ENCODE measurements at regions not wholly inside any gene's neighbourhood (a gene's known extent, or its start where the extent isn't known, plus 50 kb on each side); places are given as distances from the start of the nearest gene placed in this dataset.

GRCh38 chr9:120336753-120337090, 243.2 kb downstream of the CDK5RAP2 start (continued):
- TF ChIP-seq POLR2A (IDR thresholded peaks at IDR 0.05; ENCODE audit: borderline replicate concordance, extremely low read depth, insufficient read depth, insufficient read length) (no peak), SRF (IDR thresholded peaks at IDR 0.05; ENCODE audit: low read depth) (no peak)

- RAD21 ChIA-PET (ENCODE audit: low non-redundant PET in 1 of 2, low total read pairs in 2 of 2, uncharacterized antibody in 2 of 2, unreplicated experiment in 2 of 2), result no interaction called here
Observed at GRCh38 chr9:120336021-120336752, 243.8 kb downstream of the CDK5RAP2 start.

More at GRCh38 chr9:120336021-120336752, 243.8 kb downstream of the CDK5RAP2 start:
- TF ChIP-seq ZBTB33 (IDR thresholded peaks at IDR 0.05; ENCODE audit: extremely low read depth, insufficient replicate concordance, low read length), result no peak
- no peak for TF ChIP-seq SP1 (IDR thresholded peaks at IDR 0.05; ENCODE audit: low read depth)
- no peak for TF ChIP-seq SRF (IDR thresholded peaks at IDR 0.05; ENCODE audit: low read depth)
- TF ChIP-seq JUND (IDR thresholded peaks at IDR 0.05), result no peak
- TF ChIP-seq EZH2 (IDR thresholded peaks at IDR 0.05), result no peak
- no peak for TF ChIP-seq ZFX (IDR thresholded peaks at IDR 0.05)
- TF ChIP-seq ATF3 (IDR thresholded peaks at IDR 0.05), result no peak
- TF ChIP-seq, protein P1, sequence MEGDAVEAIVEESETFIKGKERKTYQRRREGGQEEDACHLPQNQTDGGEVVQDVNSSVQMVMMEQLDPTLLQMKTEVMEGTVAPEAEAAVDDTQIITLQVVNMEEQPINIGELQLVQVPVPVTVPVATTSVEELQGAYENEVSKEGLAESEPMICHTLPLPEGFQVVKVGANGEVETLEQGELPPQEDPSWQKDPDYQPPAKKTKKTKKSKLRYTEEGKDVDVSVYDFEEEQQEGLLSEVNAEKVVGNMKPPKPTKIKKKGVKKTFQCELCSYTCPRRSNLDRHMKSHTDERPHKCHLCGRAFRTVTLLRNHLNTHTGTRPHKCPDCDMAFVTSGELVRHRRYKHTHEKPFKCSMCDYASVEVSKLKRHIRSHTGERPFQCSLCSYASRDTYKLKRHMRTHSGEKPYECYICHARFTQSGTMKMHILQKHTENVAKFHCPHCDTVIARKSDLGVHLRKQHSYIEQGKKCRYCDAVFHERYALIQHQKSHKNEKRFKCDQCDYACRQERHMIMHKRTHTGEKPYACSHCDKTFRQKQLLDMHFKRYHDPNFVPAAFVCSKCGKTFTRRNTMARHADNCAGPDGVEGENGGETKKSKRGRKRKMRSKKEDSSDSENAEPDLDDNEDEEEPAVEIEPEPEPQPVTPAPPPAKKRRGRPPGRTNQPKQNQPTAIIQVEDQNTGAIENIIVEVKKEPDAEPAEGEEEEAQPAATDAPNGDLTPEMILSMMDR (IDR thresholded peaks at IDR 0.05 in 2 of 3, conservative IDR thresholded peaks at IDR 0.05 in 1 of 3; ENCODE audit: borderline replicate concordance in 1 of 3, insufficient read depth in 1 of 3, low read depth in 2 of 3, low read length in 2 of 3), result no peak
- TF ChIP-seq SIN3A (IDR thresholded peaks at IDR 0.05; ENCODE audit: low read depth), result no peak
- TF ChIP-seq EZH2phosphoT487 (IDR thresholded peaks at IDR 0.05; ENCODE audit: borderline replicate concordance), result no peak
- no peak for TF ChIP-seq POLR2AphosphoS5 (IDR thresholded peaks at IDR 0.05; ENCODE audit: low read depth, low read length)
- TF ChIP-seq, protein P2, sequence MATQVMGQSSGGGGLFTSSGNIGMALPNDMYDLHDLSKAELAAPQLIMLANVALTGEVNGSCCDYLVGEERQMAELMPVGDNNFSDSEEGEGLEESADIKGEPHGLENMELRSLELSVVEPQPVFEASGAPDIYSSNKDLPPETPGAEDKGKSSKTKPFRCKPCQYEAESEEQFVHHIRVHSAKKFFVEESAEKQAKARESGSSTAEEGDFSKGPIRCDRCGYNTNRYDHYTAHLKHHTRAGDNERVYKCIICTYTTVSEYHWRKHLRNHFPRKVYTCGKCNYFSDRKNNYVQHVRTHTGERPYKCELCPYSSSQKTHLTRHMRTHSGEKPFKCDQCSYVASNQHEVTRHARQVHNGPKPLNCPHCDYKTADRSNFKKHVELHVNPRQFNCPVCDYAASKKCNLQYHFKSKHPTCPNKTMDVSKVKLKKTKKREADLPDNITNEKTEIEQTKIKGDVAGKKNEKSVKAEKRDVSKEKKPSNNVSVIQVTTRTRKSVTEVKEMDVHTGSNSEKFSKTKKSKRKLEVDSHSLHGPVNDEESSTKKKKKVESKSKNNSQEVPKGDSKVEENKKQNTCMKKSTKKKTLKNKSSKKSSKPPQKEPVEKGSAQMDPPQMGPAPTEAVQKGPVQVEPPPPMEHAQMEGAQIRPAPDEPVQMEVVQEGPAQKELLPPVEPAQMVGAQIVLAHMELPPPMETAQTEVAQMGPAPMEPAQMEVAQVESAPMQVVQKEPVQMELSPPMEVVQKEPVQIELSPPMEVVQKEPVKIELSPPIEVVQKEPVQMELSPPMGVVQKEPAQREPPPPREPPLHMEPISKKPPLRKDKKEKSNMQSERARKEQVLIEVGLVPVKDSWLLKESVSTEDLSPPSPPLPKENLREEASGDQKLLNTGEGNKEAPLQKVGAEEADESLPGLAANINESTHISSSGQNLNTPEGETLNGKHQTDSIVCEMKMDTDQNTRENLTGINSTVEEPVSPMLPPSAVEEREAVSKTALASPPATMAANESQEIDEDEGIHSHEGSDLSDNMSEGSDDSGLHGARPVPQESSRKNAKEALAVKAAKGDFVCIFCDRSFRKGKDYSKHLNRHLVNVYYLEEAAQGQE (IDR thresholded peaks at IDR 0.05; ENCODE audit: low read depth), result no peak
- no peak for TF ChIP-seq RAD21 (IDR thresholded peaks at IDR 0.05; ENCODE audit: low read depth)
- TF ChIP-seq CBX3 (IDR thresholded peaks at IDR 0.05; ENCODE audit: low read depth), result no peak
- TF ChIP-seq MAX (IDR thresholded peaks at IDR 0.05), result no peak
- no peak for TF ChIP-seq POLR2A (IDR thresholded peaks at IDR 0.05; ENCODE audit: borderline replicate concordance, extremely low read depth, insufficient read depth, insufficient read length)
- Histone ChIP-seq H3K9ac (ENCODE audit: low read length) (no peak overlapping the region), H2AFZ (ENCODE audit: low read depth, low read length, poor library complexity, severe bottlenecking) (no peak overlapping the region), H3K9me2 (ENCODE audit: insufficient read depth) (no peaks in the 10 kb centered on the region), H4K20me1 (ENCODE audit: insufficient read depth) (no peaks in the 10 kb centered on the region), H3K4me1 (ENCODE audit: control insufficient read depth in 1 of 2, insufficient read depth in 2 of 2, low read length in 2 of 2) (no peaks in the 10 kb centered on the region), H3K4me3 (replicated peaks in 1 of 2; ENCODE audit: low read depth in 1 of 2, low read length in 2 of 2) (no peak overlapping the region), H3K36me3 (ENCODE audit: control insufficient read depth in 1 of 2, insufficient read depth in 2 of 2, low read length in 2 of 2) (no peaks in the 10 kb centered on the region), H3K79me2 (ENCODE audit: insufficient read depth, low read length) (no peaks in the 10 kb centered on the region), H3K4me2 (ENCODE audit: low read length) (no peak overlapping the region), H3K9me3 (ENCODE audit: control insufficient read depth in 1 of 2, insufficient read depth in 1 of 2, low read depth in 1 of 2, low read length in 2 of 2) (no peaks in the 10 kb centered on the region), H3K27ac (ENCODE audit: low read depth, low read length) (no peak overlapping the region), H3K27me3 (ENCODE audit: insufficient read depth, low read length) (peaks cover 16% of the 10 kb centered on the region; the same call in 1 of the 2 replicates)
- DNase-seq (ENCODE audit: low read depth, low spot score) (no peak), ATAC-seq (no peak)
- POLR2A ChIA-PET, result no interaction called here
- no TSS peak for BruUV-seq (replicated peaks)
- CTCF ChIA-PET, result no interaction called here
- intact Hi-C loops (cut with micrococcal nuclease), result no loop called here

Measured in HCT116 (cell line).